ENCODE measurements at regions not wholly inside any gene's neighbourhood (a gene's known extent, or its start where the extent isn't known, plus 50 kb on each side); places are given as distances from the start of the nearest gene placed in this dataset.

- WGBS, 2 donors: 71 to 89% methylated on average over 5 of the region's 5 CpGs
These were observed 145.2 kb upstream of the VSTM2B start for GRCh38 chr19:29380581-29380980.

GRCh38 chr19:29381353-29382203, 144.2 kb upstream of the VSTM2B start:
- H3K4me1 ChIP-seq: no peaks in the 10 kb centered on the region
- H3K4me3 ChIP-seq: no peak overlapping the region
- DNase-seq (peak in 1 of 2 donors; percentile 10), ATAC-seq (ENCODE audit: low FRiP score in 2 of 2) (no peak)
- H3K27me3 ChIP-seq: no peaks in the 10 kb centered on the region
- no peaks in the 10 kb centered on the region for H3K36me3 ChIP-seq
- H3K27ac ChIP-seq: no peak overlapping the region
- H3K9me3 ChIP-seq: no peaks in the 10 kb centered on the region
- WGBS, 2 donors: 79 to 85% methylated on average over 14 to 17 of the region's 17 CpGs
- no peak for TF ChIP-seq EP300 (IDR thresholded peaks at IDR 0.05)
- no peak for TF ChIP-seq POLR2AphosphoS5 (IDR thresholded peaks at IDR 0.05)
- TF ChIP-seq POLR2A (IDR thresholded peaks at IDR 0.05): no peak
- TF ChIP-seq CTCF (IDR thresholded peaks at IDR 0.05): no peak

More at GRCh38 chr19:29380581-29380980, 145.2 kb upstream of the VSTM2B start:
- ATAC-seq (ENCODE audit: low FRiP score in 2 of 2): no peak
- H3K27me3 ChIP-seq: no peaks in the 10 kb centered on the region
- H3K4me3 ChIP-seq: no peak overlapping the region
- H3K4me1 ChIP-seq: no peaks in the 10 kb centered on the region
- no peak overlapping the region for H3K27ac ChIP-seq
- TF ChIP-seq POLR2AphosphoS5 (IDR thresholded peaks at IDR 0.05) (no peak), CTCF (IDR thresholded peaks at IDR 0.05) (no peak), POLR2A (IDR thresholded peaks at IDR 0.05) (no peak), EP300 (IDR thresholded peaks at IDR 0.05) (no peak)
- H3K36me3 ChIP-seq: no peaks in the 10 kb centered on the region
- no peaks in the 10 kb centered on the region for H3K9me3 ChIP-seq
- peak in 1 of 2 donors; percentile 11 for DNase-seq

- Histone ChIP-seq H3K4me3 (no peak overlapping the region), H3K9me3 (no peaks in the 10 kb centered on the region), H3K27ac (no peak overlapping the region), H3K36me3 (no peaks in the 10 kb centered on the region), H3K4me1 (no peaks in the 10 kb centered on the region), H3K27me3 (no peaks in the 10 kb centered on the region)
- TF ChIP-seq EP300 (IDR thresholded peaks at IDR 0.05) (no peak), POLR2A (IDR thresholded peaks at IDR 0.05) (no peak), CTCF (IDR thresholded peaks at IDR 0.05) (no peak), POLR2AphosphoS5 (IDR thresholded peaks at IDR 0.05) (no peak)
- ATAC-seq (ENCODE audit: low FRiP score in 2 of 2): no peak
- 74 to 75% methylated on average over 5 to 6 of the region's 6 CpGs for WGBS, 2 donors
- DNase-seq: peak in 1 of 2 donors; percentile 5
These were observed 142.1 kb upstream of the VSTM2B start for GRCh38 chr19:29383696-29384095.

GRCh38 chr19:29384656-29385055, 141.1 kb upstream of the VSTM2B start:
- H3K9me3 ChIP-seq: no peaks in the 10 kb centered on the region
- TF ChIP-seq EP300 (IDR thresholded peaks at IDR 0.05) (no peak), POLR2AphosphoS5 (IDR thresholded peaks at IDR 0.05) (no peak), CTCF (IDR thresholded peaks at IDR 0.05) (no peak), POLR2A (IDR thresholded peaks at IDR 0.05) (no peak)
- DNase-seq: no peak
- no peaks in the 10 kb centered on the region for H3K36me3 ChIP-seq
- H3K27ac ChIP-seq: no peak overlapping the region
- no peaks in the 10 kb centered on the region for H3K4me1 ChIP-seq
- no peak overlapping the region for H3K4me3 ChIP-seq
- 53 to 67% methylated on average over 8 of the region's 8 CpGs for WGBS, 2 donors
- no peaks in the 10 kb centered on the region for H3K27me3 ChIP-seq
- no peak for ATAC-seq (ENCODE audit: low FRiP score in 2 of 2)
